B cell (primary cell): ENCODE measurements at regions not wholly inside any gene's neighbourhood (a gene's known extent, or its start where the extent isn't known, plus 50 kb on each side); places are given as distances from the start of the nearest gene placed in this dataset.

Source experiments
- ATAC-seq: fragments of 200-7000 bp; cut with Tn5 transposase; one replicate; pipeline ENCODE4 v1.10.0; 2021; ENCODE audit warnings: low read depth, mild to moderate bottlenecking, moderate number of reproducible peaks, moderate library complexity
- CTCF ChIA-PET: fragments of 350-600 bp; sonication (Branson Sonifier 250); formaldehyde crosslinking; loops from one replicate; lab custom pipeline; 2021; ENCODE audit warnings: antibody characterized with exemption, inconsistent platforms; lab: Charles Lee
- POLR2A ChIA-PET: fragments of 350-600 bp; sonication (Branson Sonifier 250); formaldehyde crosslinking; loops from one replicate; lab custom pipeline; 2021; ENCODE audit warnings: antibody characterized with exemption; lab: Charles Lee
- DNase-seq: peaks from one replicate; pipeline ENCODE4 v3.0.0; 2013
- H2AFZ ChIP-seq: 2 replicates; pipeline ENCODE4 v1.6.1; 2012; ENCODE audit warnings: mild to moderate bottlenecking, low read depth, low read length; ENCODE audit not compliant: insufficient read depth, poor library complexity, severe bottlenecking
- H3K27ac ChIP-seq, 2 donors: 1 replicate in 1 of 2; 2 replicates in 1 of 2; pipeline ENCODE4 v1.5.1; 2012 to 2013; ENCODE audit warnings: low read length in 2 of 2, mild to moderate bottlenecking in 2 of 2, moderate library complexity in 1 of 2
- H3K27me3 ChIP-seq, 4 experiments: fragments of 200-600 bp in 1 of 4; sonication (generic) in 1 of 4; replicated peaks in 1 of 4; 1 replicate in 2 of 4; 2 replicates in 2 of 4; pipeline versions ENCODE4 v1.6.1 to v1.7.0; 2013 to 2016; ENCODE audit warnings: low read length in 3 of 4, mild to moderate bottlenecking in 2 of 4, mixed read lengths in 1 of 4, moderate library complexity in 1 of 4; ENCODE audit not compliant: insufficient read depth in 4 of 4, control insufficient read depth in 3 of 4; ENCODE audit errors: control extremely low read depth in 1 of 4
- H3K36me3 ChIP-seq, 2 experiments: replicated peaks in 1 of 2; 1 replicate in 1 of 2; 2 replicates in 1 of 2; pipeline versions ENCODE4 v1.6.1 to v1.7.1; 2013; ENCODE audit warnings: low read length in 1 of 2; ENCODE audit not compliant: insufficient read depth in 2 of 2, control insufficient read depth in 1 of 2; ENCODE audit errors: control extremely low read depth in 1 of 2, extremely low read depth in 1 of 2
- H3K4me1 ChIP-seq, 2 donors: fragments of 200-600 bp in 1 of 2; sonication (generic) in 1 of 2; 1 replicate in 1 of 2; 2 replicates in 1 of 2; pipeline versions ENCODE4 v1.5.1 to v1.6.1; 2013 to 2017; ENCODE audit warnings: low read length in 2 of 2; ENCODE audit not compliant: control insufficient read depth in 2 of 2, insufficient read depth in 2 of 2
- H3K4me2 ChIP-seq: replicated peaks from 2 replicates; pipeline ENCODE3; 2012; ENCODE audit warnings: mild to moderate bottlenecking, low read depth, low read length; ENCODE audit not compliant: poor library complexity, severe bottlenecking
- H3K4me3 ChIP-seq, 5 experiments: fragments of 200-600 bp in 1 of 5; sonication (generic) in 1 of 5; 1 replicate in 3 of 5; 2 replicates in 2 of 5; pipeline versions ENCODE4 v1.5.1 to v1.7.0; 2011 to 2016; ENCODE audit warnings: low read length in 4 of 5, mild to moderate bottlenecking in 4 of 5, low read depth in 2 of 5, control low read depth in 1 of 5, moderate library complexity in 1 of 5; ENCODE audit not compliant: insufficient read depth in 1 of 5; ENCODE audit errors: control extremely low read depth in 1 of 5, extremely low read depth in 1 of 5
- H3K79me2 ChIP-seq: fragments of 200-600 bp; sonication (generic); one replicate; pipeline ENCODE4 v1.6.0; 2016; ENCODE audit warnings: low read length; ENCODE audit not compliant: control insufficient read depth, insufficient read depth
- H3K9ac ChIP-seq: fragments of 200-600 bp; sonication (generic); 2 replicates; pipeline ENCODE4 v1.6.1; 2017; ENCODE audit warnings: mild to moderate bottlenecking, low read length, moderate library complexity
- H3K9me3 ChIP-seq, 3 donors: one replicate each; pipeline versions ENCODE4 v1.6.1 to v1.7.1; 2013; ENCODE audit warnings: low read length in 2 of 3; ENCODE audit not compliant: control insufficient read depth in 2 of 3, insufficient read depth in 1 of 3; ENCODE audit errors: control extremely low read depth in 1 of 3
- H4K20me1 ChIP-seq: 2 replicates; pipeline ENCODE4 v1.6.0; 2012; ENCODE audit warnings: mild to moderate bottlenecking, low read length; ENCODE audit not compliant: insufficient read depth, control insufficient read depth, poor library complexity, severe bottlenecking
- H3K27ac Mint-ChIP-seq: one replicate; pipeline ENCODE4 v1.8.0; 2021; ENCODE audit warnings: mixed read lengths
- H3K27me3 Mint-ChIP-seq: one replicate; pipeline ENCODE4 v1.8.0; 2021; ENCODE audit warnings: mixed read lengths
- H3K4me1 Mint-ChIP-seq: one replicate; pipeline ENCODE4 v1.8.0; 2021; ENCODE audit warnings: mixed read lengths
- H3K4me3 Mint-ChIP-seq: one replicate; pipeline ENCODE4 v1.8.0; 2021; ENCODE audit warnings: mixed read lengths
- H3K9me3 Mint-ChIP-seq: one replicate; pipeline ENCODE4 v1.8.0; 2022; ENCODE audit warnings: mixed read lengths; ENCODE audit not compliant: insufficient read depth
- CTCF ChIP-seq: fragments of 200-600 bp; IDR thresholded peaks from one replicate; pipeline ENCODE4 v1.8.0; 2022; ENCODE audit warnings: antibody characterized with exemption, mild to moderate bottlenecking
- EZH2 ChIP-seq: IDR thresholded peaks from 2 replicates; pipeline ENCODE4 v1.6.1; 2012; ENCODE audit warnings: borderline replicate concordance, low read depth, mild to moderate bottlenecking, moderate library complexity, low read length; ENCODE audit not compliant: insufficient read depth, poor library complexity, severe bottlenecking
- WGBS: methylation state at CpG from one replicate; pipeline ENCODE4 v1.1.5; 2013; ENCODE audit warnings: missing lambda C conversion rate; ENCODE audit not compliant: insufficient coverage; 5-methylcytosine and 5-hydroxymethylcytosine counted together
- intact Hi-C: fragments of 100-400 bp; cut with micrococcal nuclease; formaldehyde crosslinking; loops from one replicate; pipeline ENCODE4 v1.10.0; 2022

GRCh38 chr2:42858140-42859005, 66.0 kb upstream of the HAAO start:
- Histone ChIP-seq H3K79me2 (no peaks in the 10 kb centered on the region), H3K27me3 (no peaks in the 10 kb centered on the region), H3K36me3 (no peaks in the 10 kb centered on the region), H3K4me2 (no peak overlapping the region), H3K4me1 (no peaks in the 10 kb centered on the region), H3K9me3 (peaks cover 0 to 4% (median 4%) of the 10 kb centered on the region in 3 donors), H2AFZ (no peak overlapping the region), H4K20me1 (no peaks in the 10 kb centered on the region), H3K9ac (no peak overlapping the region), H3K27ac (no peak overlapping the region), H3K4me3 (no peak overlapping the region)
- Mint-ChIP-seq H3K27me3 (peaks cover 3% of the 10 kb centered on the region), H3K27ac (no peak overlapping the region), H3K4me1 (no peaks in the 10 kb centered on the region), H3K9me3 (peaks cover 5% of the 10 kb centered on the region), H3K4me3 (no peak overlapping the region)
- DNase-seq (no peak), ATAC-seq (no peak)
- CTCF ChIA-PET, result interaction anchor here (0.5 to 4.9 kb wide), 19 partner anchors 9 to 782 kb away, joined by 3 to 57 read pairs (median 5); no protein-coding TSS in a partner anchor
- POLR2A ChIA-PET, result no interaction called here
- intact Hi-C loops, result loop anchor here (1.0 kb wide), 4 partner anchors 88 to 719 kb away; no protein-coding TSS in a partner anchor
- TF ChIP-seq EZH2 (no peak), CTCF (no peak)
- WGBS, result 71% methylated on average over 4 of the region's 4 CpGs
